ENCODE measurements at regions not wholly inside any gene's neighbourhood (a gene's known extent, or its start where the extent isn't known, plus 50 kb on each side); places are given as distances from the start of the nearest gene placed in this dataset.

GRCh38 chr10:2985729-2986232 lies 81.6 kb upstream of the PFKP start:
- no peaks in the 10 kb centered on the region for H3K4me1 Mint-ChIP-seq (ENCODE audit: low read depth)
- H3K36me3 Mint-ChIP-seq (ENCODE audit: low read depth) = no peaks in the 10 kb centered on the region
- no peak overlapping the region for H3K4me3 Mint-ChIP-seq
- peaks cover 3% of the 10 kb centered on the region for H3K9me3 Mint-ChIP-seq
- H3K27ac ChIP-seq (ENCODE audit: low read depth in 1 of 2, low read length in 2 of 2) = no peak overlapping the region
- intact Hi-C loops (cut with DNase I, micrococcal nuclease) = no loop called here
- no peaks in the 10 kb centered on the region for H3K36me3 ChIP-seq (ENCODE audit: insufficient read depth, low read length)
- H3K27ac Mint-ChIP-seq = no peak overlapping the region
- TF ChIP-seq CTCF (IDR thresholded peaks at IDR 0.05) = no peak
- peaks cover 24 to 41% of the 10 kb centered on the region in 2 experiments for H3K27me3 ChIP-seq (ENCODE audit: control insufficient read depth in 1 of 2, insufficient read depth in 2 of 2, low read length in 2 of 2)
- H3K4me3 ChIP-seq (ENCODE audit: low read length) = no peak overlapping the region
- no peaks in the 10 kb centered on the region for H3K4me1 ChIP-seq (ENCODE audit: insufficient read depth, low read length)
- H3K27me3 Mint-ChIP-seq = peaks cover 50% of the 10 kb centered on the region
- H3K9me3 ChIP-seq (ENCODE audit: control insufficient read depth in 1 of 2, insufficient read depth in 1 of 2, low read length in 2 of 2) = peaks cover 8 to 22% of the 10 kb centered on the region in 2 experiments
- ATAC-seq (ENCODE audit: poor library complexity) = no peak
- ChIA-PET POLR2A (no interaction called here), CTCF (no interaction called here)
- no peak for DNase-seq

- H3K27me3 Mint-ChIP-seq = peaks cover 47% of the 10 kb centered on the region
- no peak overlapping the region for H3K4me3 Mint-ChIP-seq
- DNase-seq = no peak
- ChIA-PET POLR2A (interaction anchor here (0.6 kb wide), 1 partner anchor 1415 kb away, joined by 3 read pairs; no protein-coding TSS in a partner anchor), CTCF (no interaction called here)
- H3K27ac Mint-ChIP-seq = no peak overlapping the region
- no peak for TF ChIP-seq CTCF (IDR thresholded peaks at IDR 0.05)
- H3K4me1 ChIP-seq (ENCODE audit: insufficient read depth, low read length) = no peaks in the 10 kb centered on the region
- no peaks in the 10 kb centered on the region for H3K4me1 Mint-ChIP-seq (ENCODE audit: low read depth)
- no peak overlapping the region for H3K27ac ChIP-seq (ENCODE audit: low read depth in 1 of 2, low read length in 2 of 2)
- intact Hi-C loops (cut with DNase I, micrococcal nuclease) = no loop called here
- H3K27me3 ChIP-seq (ENCODE audit: control insufficient read depth in 1 of 2, insufficient read depth in 2 of 2, low read length in 2 of 2) = peaks cover 24 to 38% of the 10 kb centered on the region in 2 experiments
- no peaks in the 10 kb centered on the region for H3K36me3 ChIP-seq (ENCODE audit: insufficient read depth, low read length)
- H3K4me3 ChIP-seq (ENCODE audit: low read length) = no peak overlapping the region
- no peaks in the 10 kb centered on the region for H3K36me3 Mint-ChIP-seq (ENCODE audit: low read depth)
- ATAC-seq (ENCODE audit: poor library complexity) = no peak
- peaks cover 3% of the 10 kb centered on the region for H3K9me3 Mint-ChIP-seq
- H3K9me3 ChIP-seq (ENCODE audit: control insufficient read depth in 1 of 2, insufficient read depth in 1 of 2, low read length in 2 of 2) = peaks cover 8 to 22% of the 10 kb centered on the region in 2 experiments
Measured at GRCh38 chr10:2984682-2985081, 82.7 kb upstream of the PFKP start.

- DNase-seq = no peak
- intact Hi-C loops (cut with DNase I, micrococcal nuclease) = no loop called here
Measured at GRCh38 chr10:2982146-2982545, 85.2 kb upstream of the PFKP start.

More at GRCh38 chr10:2982146-2982545, 85.2 kb upstream of the PFKP start:
- H3K9me3 ChIP-seq (ENCODE audit: control insufficient read depth in 1 of 2, insufficient read depth in 1 of 2, low read length in 2 of 2) = no peaks in the 10 kb centered on the region
- H3K27me3 ChIP-seq (ENCODE audit: control insufficient read depth in 1 of 2, insufficient read depth in 2 of 2, low read length in 2 of 2) = peaks cover 9 to 13% of the 10 kb centered on the region in 2 experiments
- H3K36me3 ChIP-seq (ENCODE audit: insufficient read depth, low read length) = no peaks in the 10 kb centered on the region
- H3K27ac Mint-ChIP-seq = no peak overlapping the region
- peaks cover 22% of the 10 kb centered on the region for H3K27me3 Mint-ChIP-seq
- POLR2A ChIA-PET = no interaction called here
- no peaks in the 10 kb centered on the region for H3K9me3 Mint-ChIP-seq
- H3K36me3 Mint-ChIP-seq (ENCODE audit: low read depth) = no peaks in the 10 kb centered on the region
- H3K4me3 ChIP-seq (ENCODE audit: low read length) = no peak overlapping the region
- no peak for ATAC-seq (ENCODE audit: poor library complexity)
- no peaks in the 10 kb centered on the region for H3K4me1 Mint-ChIP-seq (ENCODE audit: low read depth)
- TF ChIP-seq CTCF (IDR thresholded peaks at IDR 0.05) = no peak
- H3K27ac ChIP-seq (ENCODE audit: low read depth in 1 of 2, low read length in 2 of 2) = no peak overlapping the region
- no peak overlapping the region for H3K4me3 Mint-ChIP-seq
- no peaks in the 10 kb centered on the region for H3K4me1 ChIP-seq (ENCODE audit: insufficient read depth, low read length)
- CTCF ChIA-PET = interaction anchor here (0.7 kb wide), 1 partner anchor 35 kb away, joined by 3 read pairs; no protein-coding TSS in a partner anchor
